Gastroesophageal sphincter (tissue), 3 donors: ENCODE measurements at regions not wholly inside any gene's neighbourhood (a gene's known extent, or its start where the extent isn't known, plus 50 kb on each side); places are given as distances from the start of the nearest gene placed in this dataset.

Experiments used
- CTCF ChIP-seq, 4 experiments: fragments of 200-600 bp in 2 of 4; fragments of 450-650 bp in 2 of 4; sonication (generic) in 1 of 4; IDR thresholded peaks; one replicate each; pipeline ENCODE4 v1.5.1; 2017 to 2019; ENCODE audit warnings: antibody characterized with exemption in 4 of 4, mild to moderate bottlenecking in 2 of 4, moderate library complexity in 2 of 4
- POLR2AphosphoS5 ChIP-seq: sonication (generic); formaldehyde crosslinking; IDR thresholded peaks from one replicate; pipeline ENCODE4 v1.6.1; 2017; ENCODE audit warnings: antibody characterized with exemption

GRCh38 chr4:165779950-165780670, 92.9 kb upstream of the TLL1 start:
- TF ChIP-seq POLR2AphosphoS5: no peak
- no peak for TF ChIP-seq CTCF (IDR thresholded peaks at IDR 0.05)
